Choroid plexus epithelial cell (primary cell): ENCODE measurements at regions not wholly inside any gene's neighbourhood (a gene's known extent, or its start where the extent isn't known, plus 50 kb on each side); places are given as distances from the start of the nearest gene placed in this dataset.

Source experiments
- DNase-seq: peaks from one replicate; pipeline ENCODE4 v3.0.0-alpha.2; 2010; ENCODE audit warnings: low read depth
- H3K4me3 ChIP-seq: 2 replicates; pipeline ENCODE4 v1.5.1; 2011; ENCODE audit warnings: low read depth, mild to moderate bottlenecking, control low read depth, low read length, moderate library complexity
- TF ChIP-seq, protein P1 (sequence below): conservative IDR thresholded peaks from 2 replicates; pipeline ENCODE4 v1.5.1; 2011; ENCODE audit warnings: low read depth, mild to moderate bottlenecking, control low read depth, inconsistent platforms, low read length, moderate library complexity

DNA sequence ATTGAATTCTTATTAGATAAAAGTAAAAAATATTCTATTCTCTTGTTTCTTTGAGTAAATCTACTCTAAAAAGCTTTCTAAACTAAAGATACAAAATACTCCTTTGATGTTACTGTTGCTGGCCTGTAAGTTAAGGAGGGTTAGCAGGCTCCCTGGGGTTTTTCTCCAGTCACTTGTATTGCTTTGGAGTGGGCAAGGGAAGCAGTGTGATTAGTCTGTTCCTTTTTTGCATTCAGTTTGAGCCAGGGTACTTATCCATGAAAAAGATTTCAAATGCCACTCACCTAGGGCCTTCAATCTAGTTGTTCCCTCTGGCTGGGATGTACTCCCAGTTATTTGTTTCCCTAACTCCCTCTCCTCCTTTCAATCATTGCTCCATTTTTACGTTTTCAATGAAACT lies 256.2 kb upstream of the SMC2 start:
- TF ChIP-seq, protein P1, sequence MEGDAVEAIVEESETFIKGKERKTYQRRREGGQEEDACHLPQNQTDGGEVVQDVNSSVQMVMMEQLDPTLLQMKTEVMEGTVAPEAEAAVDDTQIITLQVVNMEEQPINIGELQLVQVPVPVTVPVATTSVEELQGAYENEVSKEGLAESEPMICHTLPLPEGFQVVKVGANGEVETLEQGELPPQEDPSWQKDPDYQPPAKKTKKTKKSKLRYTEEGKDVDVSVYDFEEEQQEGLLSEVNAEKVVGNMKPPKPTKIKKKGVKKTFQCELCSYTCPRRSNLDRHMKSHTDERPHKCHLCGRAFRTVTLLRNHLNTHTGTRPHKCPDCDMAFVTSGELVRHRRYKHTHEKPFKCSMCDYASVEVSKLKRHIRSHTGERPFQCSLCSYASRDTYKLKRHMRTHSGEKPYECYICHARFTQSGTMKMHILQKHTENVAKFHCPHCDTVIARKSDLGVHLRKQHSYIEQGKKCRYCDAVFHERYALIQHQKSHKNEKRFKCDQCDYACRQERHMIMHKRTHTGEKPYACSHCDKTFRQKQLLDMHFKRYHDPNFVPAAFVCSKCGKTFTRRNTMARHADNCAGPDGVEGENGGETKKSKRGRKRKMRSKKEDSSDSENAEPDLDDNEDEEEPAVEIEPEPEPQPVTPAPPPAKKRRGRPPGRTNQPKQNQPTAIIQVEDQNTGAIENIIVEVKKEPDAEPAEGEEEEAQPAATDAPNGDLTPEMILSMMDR, result no peak
- no peak overlapping the region for H3K4me3 ChIP-seq
- no peak for DNase-seq

DNA sequence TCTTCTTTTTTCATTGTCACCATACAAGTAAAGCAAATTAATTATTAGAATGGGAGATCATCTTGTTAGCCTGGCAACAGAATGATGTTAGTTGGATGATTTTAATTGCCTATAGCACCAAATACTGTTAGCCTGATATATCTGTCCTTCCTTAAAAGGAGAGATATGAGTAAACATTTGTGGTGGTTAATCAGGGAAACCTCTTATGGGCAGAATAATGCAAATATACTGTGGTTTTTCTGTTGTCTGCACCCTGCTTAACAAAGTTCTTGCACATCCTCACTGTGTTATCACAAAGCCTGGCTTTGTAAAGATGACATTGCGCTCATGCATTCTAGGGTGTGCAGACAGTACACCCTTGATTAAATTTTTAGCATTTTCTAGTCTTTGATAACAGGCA lies 254.9 kb upstream of the SMC2 start:
- TF ChIP-seq, protein P1, result no peak
- no peak for DNase-seq
- no peak overlapping the region for H3K4me3 ChIP-seq

DNA sequence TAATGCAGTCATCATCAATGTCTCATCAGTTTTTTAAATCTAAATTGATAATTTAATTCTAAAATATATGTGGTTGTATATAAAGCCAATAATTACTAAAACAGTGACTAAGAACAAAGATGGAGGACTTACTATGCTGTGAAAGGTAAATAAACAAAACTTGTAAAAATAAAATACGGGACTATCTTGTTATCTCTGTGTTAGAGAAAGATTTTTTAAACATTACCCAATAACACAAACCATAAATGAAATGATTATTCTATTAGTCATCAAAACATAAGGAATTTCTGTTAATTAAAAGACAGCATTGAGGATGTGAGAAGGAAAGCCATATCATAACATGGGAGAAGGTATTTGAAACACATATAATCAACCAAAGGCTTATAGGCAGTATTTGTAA lies 226.2 kb upstream of the SMC2 start:
- TF ChIP-seq, protein P1, result no peak
- peak; percentile 21 for DNase-seq

DNA sequence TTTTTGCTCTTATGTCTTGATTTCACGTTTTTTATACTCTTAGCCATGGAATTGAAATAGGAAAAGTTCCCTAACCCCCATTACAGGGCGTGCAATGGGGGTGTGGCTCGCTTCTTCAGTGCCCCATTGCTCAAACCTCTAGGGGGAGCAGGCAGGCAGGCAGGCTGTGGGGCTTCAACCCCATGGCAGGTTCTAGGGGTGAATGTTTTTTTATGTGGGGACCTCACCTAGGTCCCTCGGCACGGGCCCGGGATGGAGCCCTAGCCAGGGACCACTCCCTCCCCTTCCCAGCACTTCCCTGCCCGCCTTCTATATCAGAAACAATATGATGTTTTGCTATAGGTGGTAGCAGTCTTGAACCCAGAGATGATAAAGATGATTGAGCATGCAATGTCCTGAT lies 221.3 kb upstream of the SMC2 start:
- H3K4me3 ChIP-seq, result no peak overlapping the region
- TF ChIP-seq, protein P1, result no peak
- DNase-seq, result no peak

More for the DNA sequence above, 226.2 kb upstream of the SMC2 start:
- no peak overlapping the region for H3K4me3 ChIP-seq

DNA sequence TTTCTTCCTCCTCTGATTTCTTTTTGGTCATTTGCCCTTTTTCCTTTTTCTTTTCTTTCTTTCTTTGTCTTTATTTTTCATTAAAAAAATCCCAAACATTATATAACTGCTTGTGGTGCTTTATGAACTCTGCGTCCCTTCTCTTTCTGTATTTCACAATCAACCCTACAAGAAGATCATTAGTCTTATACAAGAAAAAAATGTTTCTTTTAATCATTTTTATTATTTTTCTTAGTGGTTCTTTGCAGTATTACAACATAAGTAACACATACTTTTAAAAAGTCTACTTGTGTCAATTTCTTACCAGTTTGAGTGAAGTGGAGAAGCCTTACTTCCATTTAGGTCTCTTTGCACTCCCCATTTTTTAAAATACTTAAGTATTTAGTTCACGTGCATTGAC lies 212.7 kb upstream of the SMC2 start:
- no peak for DNase-seq
- H3K4me3 ChIP-seq, result no peak overlapping the region
- TF ChIP-seq, protein P1, result no peak

DNA sequence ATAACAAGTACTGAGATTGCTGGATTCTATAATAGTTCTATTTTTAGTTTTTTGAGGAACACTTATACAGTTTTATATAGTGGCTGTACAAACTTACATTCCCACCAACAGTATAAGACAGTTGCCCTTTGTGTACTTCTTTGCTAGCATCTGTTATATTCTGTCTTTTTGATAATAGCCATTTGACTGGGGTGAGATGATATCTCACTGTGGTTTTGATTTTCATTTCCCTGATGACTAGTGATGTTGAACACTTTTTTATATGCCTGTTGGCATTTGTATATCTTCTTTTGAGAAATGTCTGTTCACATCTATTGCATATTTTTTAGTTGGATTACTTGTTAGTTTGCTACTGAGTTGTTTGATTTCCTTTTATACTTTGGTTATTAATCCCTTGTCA lies 204.1 kb upstream of the SMC2 start:
- no peak for DNase-seq
- TF ChIP-seq, protein P1, result no peak
- H3K4me3 ChIP-seq, result no peak overlapping the region

DNA sequence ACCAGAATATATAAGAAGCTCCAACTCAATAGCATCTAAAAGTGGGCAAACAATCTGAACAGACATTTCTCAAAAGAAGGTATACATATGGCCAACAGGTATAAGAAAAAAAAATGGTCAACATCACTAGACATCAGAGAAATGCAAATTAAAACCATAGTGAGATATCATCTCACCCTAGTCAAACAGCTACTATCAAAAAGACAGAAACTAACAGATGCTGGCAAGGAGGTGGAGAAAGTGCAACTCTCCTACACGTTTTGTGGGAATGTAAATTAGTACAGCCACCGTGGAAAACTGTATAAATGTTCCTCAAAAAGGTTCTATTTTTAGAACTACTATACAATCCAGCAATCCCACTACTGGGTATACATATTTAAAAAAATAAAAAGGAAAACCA lies 199.9 kb upstream of the SMC2 start:
- no peak overlapping the region for H3K4me3 ChIP-seq
- no peak for DNase-seq
- TF ChIP-seq, protein P1, result no peak
